H9 (cell line): ENCODE measurements at regions not wholly inside any gene's neighbourhood (a gene's known extent, or its start where the extent isn't known, plus 50 kb on each side); places are given as distances from the start of the nearest gene placed in this dataset.

Experiments used
- DNase-seq: peaks from one replicate; pipeline ENCODE4 v3.0.0-alpha.2; 2017
- H2AFZ ChIP-seq: one replicate; pipeline ENCODE4 v1.6.1; 2013; ENCODE audit warnings: mild to moderate bottlenecking, low read length, control low read depth, moderate library complexity
- H2AK5ac ChIP-seq: 2 replicates; pipeline ENCODE4 v1.6.1; 2013; ENCODE audit warnings: low read length, control low read depth, mixed read lengths; ENCODE audit not compliant: insufficient read length
- H2BK120ac ChIP-seq: one replicate; pipeline ENCODE4 v1.6.1; 2013; ENCODE audit warnings: low read depth, mild to moderate bottlenecking, low read length, control low read depth, inconsistent platforms; ENCODE audit not compliant: poor library complexity, severe bottlenecking
- H2BK12ac ChIP-seq: 2 replicates; pipeline ENCODE4 v1.6.1; 2013; ENCODE audit warnings: low read length, control low read depth, mixed read lengths, low read depth; ENCODE audit not compliant: insufficient read length
- H2BK15ac ChIP-seq: 2 replicates; pipeline ENCODE4 v1.6.1; 2013; ENCODE audit warnings: low read depth, low read length, control low read depth
- H2BK20ac ChIP-seq: one replicate; pipeline ENCODE4 v1.6.1; 2013; ENCODE audit warnings: low read depth, mild to moderate bottlenecking, low read length, control low read depth, inconsistent platforms; ENCODE audit not compliant: poor library complexity, severe bottlenecking
- H2BK5ac ChIP-seq: 2 replicates; pipeline ENCODE4 v1.6.1; 2013; ENCODE audit warnings: low read length, control low read depth, mixed read lengths; ENCODE audit not compliant: insufficient read length
- H3K14ac ChIP-seq: 2 replicates; pipeline ENCODE4 v1.6.1; 2013; ENCODE audit warnings: low read length, control low read depth; ENCODE audit not compliant: insufficient read depth
- H3K18ac ChIP-seq: 2 replicates; pipeline ENCODE4 v1.6.1; 2013; ENCODE audit warnings: low read depth, mild to moderate bottlenecking, mixed read lengths, low read length, control low read depth; ENCODE audit not compliant: insufficient read length
- H3K23ac ChIP-seq: 2 replicates; pipeline ENCODE4 v1.6.1; 2013; ENCODE audit warnings: low read length, control low read depth, mixed read lengths, low read depth; ENCODE audit not compliant: insufficient read length
- H3K23me2 ChIP-seq: 2 replicates; pipeline ENCODE4 v1.6.1; 2013; ENCODE audit warnings: low read depth, mild to moderate bottlenecking, mixed read lengths, low read length, control low read depth; ENCODE audit not compliant: insufficient read length, poor library complexity, severe bottlenecking
- H3K27ac ChIP-seq: 2 replicates; pipeline ENCODE4 v1.5.1; 2013; ENCODE audit warnings: low read length, control low read depth, mixed read lengths, low read depth; ENCODE audit not compliant: insufficient read length
- H3K27me3 ChIP-seq: 2 replicates; pipeline ENCODE4 v1.6.1; 2013; ENCODE audit warnings: low read length, control low read depth, inconsistent platforms; ENCODE audit not compliant: insufficient read depth
- H3K4ac ChIP-seq: 2 replicates; pipeline ENCODE4 v1.6.1; 2013; ENCODE audit warnings: low read depth, mild to moderate bottlenecking, control low read depth, inconsistent platforms, low read length, moderate library complexity
- H3K4me1 ChIP-seq: 2 replicates; pipeline ENCODE4 v1.6.1; 2013; ENCODE audit warnings: low read length, control low read depth, inconsistent platforms; ENCODE audit not compliant: insufficient read depth
- H3K4me2 ChIP-seq: 2 replicates; pipeline ENCODE4 v1.6.1; 2013; ENCODE audit warnings: low read length, control low read depth, mixed read lengths; ENCODE audit not compliant: insufficient read length, insufficient read depth
- H3K56ac ChIP-seq: 2 replicates; pipeline ENCODE4 v1.6.1; 2013; ENCODE audit warnings: low read depth, mild to moderate bottlenecking, mixed read lengths, low read length, control low read depth; ENCODE audit not compliant: insufficient read length
- H3K79me1 ChIP-seq: 2 replicates; pipeline ENCODE4 v1.6.1; 2013; ENCODE audit warnings: low read depth, mild to moderate bottlenecking, moderate library complexity, low read length, control low read depth, inconsistent platforms; ENCODE audit not compliant: insufficient read depth, poor library complexity, severe bottlenecking
- H3K79me2 ChIP-seq: 2 replicates; pipeline ENCODE4 v1.6.1; 2013; ENCODE audit warnings: low read length, control low read depth, inconsistent platforms; ENCODE audit not compliant: insufficient read depth
- H3K9ac ChIP-seq: 2 replicates; pipeline ENCODE4 v1.6.1; 2013; ENCODE audit warnings: low read length, control low read depth, mixed read lengths; ENCODE audit not compliant: insufficient read length; ENCODE audit errors: extremely low read depth
- H3K9me3 ChIP-seq: one replicate; pipeline ENCODE4 v1.6.1; 2013; ENCODE audit warnings: low read depth, low read length, inconsistent platforms; ENCODE audit not compliant: control insufficient read depth
- H3T11ph ChIP-seq: one replicate; pipeline ENCODE4 v1.6.1; 2013; ENCODE audit warnings: mild to moderate bottlenecking, low read length, control low read depth, inconsistent platforms
- H4K20me1 ChIP-seq: one replicate; pipeline ENCODE4 v1.6.1; 2013; ENCODE audit not compliant: control insufficient read depth, insufficient read length, insufficient read depth
- H4K5ac ChIP-seq: 2 replicates; pipeline ENCODE4 v1.6.1; 2013; ENCODE audit warnings: low read depth, mild to moderate bottlenecking, mixed read lengths, low read length, control low read depth; ENCODE audit not compliant: insufficient read length
- H4K8ac ChIP-seq: replicated peaks from 2 replicates; pipeline ENCODE4 v1.6.1; 2013; ENCODE audit warnings: low read length, control low read depth, mixed read lengths, low read depth; ENCODE audit not compliant: insufficient read length
- H4K91ac ChIP-seq: 2 replicates; pipeline ENCODE4 v1.6.1; 2013; ENCODE audit warnings: low read depth, mild to moderate bottlenecking, moderate library complexity, mixed read lengths, low read length, control low read depth; ENCODE audit not compliant: insufficient read length
- H3K27ac Mint-ChIP-seq, 3 experiments: 2 replicates in 2 of 3; 3 replicates in 1 of 3; pipeline ENCODE4 v1.8.0; 2020 to 2021; ENCODE audit warnings: mixed read lengths in 3 of 3, mild to moderate bottlenecking in 1 of 3, moderate library complexity in 1 of 3
- H3K27me3 Mint-ChIP-seq: 2 replicates; pipeline ENCODE4 v1.8.0; 2021; ENCODE audit warnings: low read depth, mild to moderate bottlenecking, moderate library complexity, mixed read lengths
- H3K36me3 Mint-ChIP-seq, 3 experiments: 2 replicates in 2 of 3; 3 replicates in 1 of 3; pipeline ENCODE4 v1.8.0; 2020 to 2021; ENCODE audit warnings: low read depth in 3 of 3, mixed read lengths in 3 of 3; ENCODE audit not compliant: insufficient read depth in 1 of 3
- H3K4me1 Mint-ChIP-seq, 2 experiments: 2 replicates each; pipeline ENCODE4 v1.8.0; 2020; ENCODE audit warnings: mixed read lengths in 2 of 2
- H3K4me3 Mint-ChIP-seq, 2 experiments: 2 replicates in 1 of 2; 3 replicates in 1 of 2; pipeline ENCODE4 v1.8.0; 2020 to 2021; ENCODE audit warnings: mild to moderate bottlenecking in 2 of 2, mixed read lengths in 2 of 2, moderate library complexity in 1 of 2
- H3K9me3 Mint-ChIP-seq, 2 experiments: 2 replicates in 1 of 2; 3 replicates in 1 of 2; pipeline ENCODE4 v1.8.0; 2020; ENCODE audit warnings: mild to moderate bottlenecking in 2 of 2, mixed read lengths in 2 of 2, moderate library complexity in 1 of 2
- CTCF ChIP-seq: fragments of 200-600 bp; sonication (generic); conservative IDR thresholded peaks from 3 replicates; pipeline ENCODE4 v1.8.0; 2021; ENCODE audit warnings: antibody characterized with exemption, mild to moderate bottlenecking
- WGBS: extraction: QIAGEN DNeasy Blood & Tissue Kit; methylation state at CpG from one replicate; pipeline ENCODE4 v1.1.7; 2013; ENCODE audit warnings: missing lambda C conversion rate, low lambda C conversion rate, mixed read lengths; ENCODE audit not compliant: insufficient read length; ENCODE audit errors: extremely low coverage; 5-methylcytosine and 5-hydroxymethylcytosine counted together

- Histone ChIP-seq H3K27ac (no peak overlapping the region), H4K91ac (no peak overlapping the region), H2BK15ac (no peak overlapping the region), H2BK12ac (no peak overlapping the region), H3K4me1 (no peaks in the 10 kb centered on the region), H4K8ac (no peak overlapping the region), H3K23ac (no peak overlapping the region), H4K20me1 (no peaks in the 10 kb centered on the region), H3K18ac (no peak overlapping the region), H3K9me3 (no peaks in the 10 kb centered on the region), H3K79me2 (no peaks in the 10 kb centered on the region), H3K9ac (no peak overlapping the region), H2BK5ac (no peak overlapping the region), H3K23me2 (peaks cover 3% of the 10 kb centered on the region), H2AK5ac (no peak overlapping the region), H4K5ac (no peak overlapping the region), H3T11ph (no peak overlapping the region), H3K14ac (no peak overlapping the region), H2BK20ac (no peak overlapping the region), H3K56ac (no peak overlapping the region), H3K4me2 (no peak overlapping the region), H2BK120ac (no peak overlapping the region), H3K4ac (no peak overlapping the region), H2AFZ (no peak overlapping the region), H3K27me3 (no peaks in the 10 kb centered on the region), H3K79me1 (no peaks in the 10 kb centered on the region)
- DNase-seq, result no peak
- peaks cover 6 to 8% of the 10 kb centered on the region in 2 experiments; a peak in 2 of 4 replicates for H3K4me1 Mint-ChIP-seq
- no CpG with 5 or more reads among the region's 3 CpGs for WGBS
- H3K4me3 Mint-ChIP-seq, result no peak overlapping the region
- H3K27me3 Mint-ChIP-seq, result no peaks in the 10 kb centered on the region
- H3K27ac Mint-ChIP-seq, result no peak overlapping the region
- H3K36me3 Mint-ChIP-seq, result no peaks in the 10 kb centered on the region
- H3K9me3 Mint-ChIP-seq, result no peaks in the 10 kb centered on the region; a peak in 1 of 5 replicates
- TF ChIP-seq CTCF, result no peak
These were observed 464.6 kb upstream of the PKN2 start for GRCh38 chr1:88219521-88219920.
